OCI-LY3 (cell line): ENCODE measurements at regions not wholly inside any gene's neighbourhood (a gene's known extent, or its start where the extent isn't known, plus 50 kb on each side); places are given as distances from the start of the nearest gene placed in this dataset.

Experiments used
- EZH2phosphoT487 ChIP-seq: fragments of 200-600 bp; shearing (Covaris generic); IDR thresholded peaks from 2 replicates; pipeline ENCODE4 v1.6.1; 2018; ENCODE audit warnings: antibody characterized with exemption, mixed run types, low read depth
- TF ChIP-seq, protein P1 (sequence below): fragments of 200-600, 300-600 bp; sonication (generic); IDR thresholded peaks from 2 replicates; pipeline ENCODE4 v1.5.1; 2014; ENCODE audit warnings: antibody characterized with exemption, low read length, low read depth

DNA sequence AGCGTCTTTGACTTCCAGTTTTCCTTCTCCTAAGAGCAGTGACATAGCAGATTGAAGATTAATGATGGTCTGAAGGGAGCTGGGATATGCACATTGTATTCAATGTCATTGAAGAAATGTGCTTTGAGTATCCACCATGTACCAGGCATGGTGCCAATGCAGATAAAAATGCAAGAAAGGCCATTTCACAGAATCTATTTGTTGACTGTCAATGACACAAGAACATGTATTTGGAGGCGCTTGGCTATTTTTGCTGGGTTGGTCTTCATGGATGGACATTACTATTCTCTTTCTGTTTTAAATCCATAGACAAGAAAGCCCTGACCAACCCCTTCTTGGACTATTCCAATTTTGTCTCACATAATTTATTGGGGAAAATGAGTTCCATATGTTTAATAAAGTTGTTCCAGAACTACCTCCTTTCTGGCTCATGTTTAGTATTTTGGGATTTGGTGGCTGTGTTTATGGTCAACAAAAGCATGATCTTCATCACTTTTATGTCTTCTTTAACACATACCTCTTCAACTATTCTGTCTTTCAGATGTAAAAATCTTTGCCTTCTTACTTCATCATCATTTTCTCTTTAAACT lies 174.5 kb downstream of the CPE start:
- TF ChIP-seq, protein P1, sequence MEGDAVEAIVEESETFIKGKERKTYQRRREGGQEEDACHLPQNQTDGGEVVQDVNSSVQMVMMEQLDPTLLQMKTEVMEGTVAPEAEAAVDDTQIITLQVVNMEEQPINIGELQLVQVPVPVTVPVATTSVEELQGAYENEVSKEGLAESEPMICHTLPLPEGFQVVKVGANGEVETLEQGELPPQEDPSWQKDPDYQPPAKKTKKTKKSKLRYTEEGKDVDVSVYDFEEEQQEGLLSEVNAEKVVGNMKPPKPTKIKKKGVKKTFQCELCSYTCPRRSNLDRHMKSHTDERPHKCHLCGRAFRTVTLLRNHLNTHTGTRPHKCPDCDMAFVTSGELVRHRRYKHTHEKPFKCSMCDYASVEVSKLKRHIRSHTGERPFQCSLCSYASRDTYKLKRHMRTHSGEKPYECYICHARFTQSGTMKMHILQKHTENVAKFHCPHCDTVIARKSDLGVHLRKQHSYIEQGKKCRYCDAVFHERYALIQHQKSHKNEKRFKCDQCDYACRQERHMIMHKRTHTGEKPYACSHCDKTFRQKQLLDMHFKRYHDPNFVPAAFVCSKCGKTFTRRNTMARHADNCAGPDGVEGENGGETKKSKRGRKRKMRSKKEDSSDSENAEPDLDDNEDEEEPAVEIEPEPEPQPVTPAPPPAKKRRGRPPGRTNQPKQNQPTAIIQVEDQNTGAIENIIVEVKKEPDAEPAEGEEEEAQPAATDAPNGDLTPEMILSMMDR, result no peak
- TF ChIP-seq EZH2phosphoT487, result no peak
